ENCODE measurements at regions not wholly inside any gene's neighbourhood (a gene's known extent, or its start where the extent isn't known, plus 50 kb on each side); places are given as distances from the start of the nearest gene placed in this dataset.

DNA sequence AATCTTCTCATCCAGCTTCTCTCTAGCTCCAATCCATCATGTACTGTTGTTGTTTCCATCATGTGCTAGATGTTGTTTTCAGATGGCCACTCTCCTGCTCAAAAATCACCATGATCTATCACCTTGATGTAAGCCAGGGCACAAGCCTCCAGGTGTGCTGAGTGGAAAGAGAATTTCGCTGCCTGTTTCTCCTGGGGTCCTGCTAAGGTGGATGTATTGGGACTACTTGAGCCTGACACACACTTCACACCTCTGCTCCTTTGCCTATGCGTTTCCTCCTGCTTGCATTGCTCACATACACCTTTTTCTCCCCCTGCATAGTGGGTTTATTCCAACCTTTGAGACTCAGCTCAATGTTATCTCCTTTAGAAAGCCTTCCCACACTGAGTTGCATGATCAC lies 287.6 kb downstream of the CYRIA start:
- Mint-ChIP-seq H3K27ac (no peak overlapping the region), H3K36me3 (ENCODE audit: low read depth) (no peaks in the 10 kb centered on the region), H3K4me1 (no peaks in the 10 kb centered on the region), H3K4me3 (no peak overlapping the region), H3K27me3 (no peaks in the 10 kb centered on the region), H3K9me3 (no peaks in the 10 kb centered on the region)
- DNase-seq: no peak
- CTCF ChIA-PET: no interaction called here
- POLR2A ChIA-PET: no interaction called here
- TF ChIP-seq, protein P1, sequence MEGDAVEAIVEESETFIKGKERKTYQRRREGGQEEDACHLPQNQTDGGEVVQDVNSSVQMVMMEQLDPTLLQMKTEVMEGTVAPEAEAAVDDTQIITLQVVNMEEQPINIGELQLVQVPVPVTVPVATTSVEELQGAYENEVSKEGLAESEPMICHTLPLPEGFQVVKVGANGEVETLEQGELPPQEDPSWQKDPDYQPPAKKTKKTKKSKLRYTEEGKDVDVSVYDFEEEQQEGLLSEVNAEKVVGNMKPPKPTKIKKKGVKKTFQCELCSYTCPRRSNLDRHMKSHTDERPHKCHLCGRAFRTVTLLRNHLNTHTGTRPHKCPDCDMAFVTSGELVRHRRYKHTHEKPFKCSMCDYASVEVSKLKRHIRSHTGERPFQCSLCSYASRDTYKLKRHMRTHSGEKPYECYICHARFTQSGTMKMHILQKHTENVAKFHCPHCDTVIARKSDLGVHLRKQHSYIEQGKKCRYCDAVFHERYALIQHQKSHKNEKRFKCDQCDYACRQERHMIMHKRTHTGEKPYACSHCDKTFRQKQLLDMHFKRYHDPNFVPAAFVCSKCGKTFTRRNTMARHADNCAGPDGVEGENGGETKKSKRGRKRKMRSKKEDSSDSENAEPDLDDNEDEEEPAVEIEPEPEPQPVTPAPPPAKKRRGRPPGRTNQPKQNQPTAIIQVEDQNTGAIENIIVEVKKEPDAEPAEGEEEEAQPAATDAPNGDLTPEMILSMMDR (IDR thresholded peaks at IDR 0.05): no peak
- no peak for ATAC-seq (ENCODE audit: low read depth)
- intact Hi-C loops (cut with micrococcal nuclease): no loop called here

DNA sequence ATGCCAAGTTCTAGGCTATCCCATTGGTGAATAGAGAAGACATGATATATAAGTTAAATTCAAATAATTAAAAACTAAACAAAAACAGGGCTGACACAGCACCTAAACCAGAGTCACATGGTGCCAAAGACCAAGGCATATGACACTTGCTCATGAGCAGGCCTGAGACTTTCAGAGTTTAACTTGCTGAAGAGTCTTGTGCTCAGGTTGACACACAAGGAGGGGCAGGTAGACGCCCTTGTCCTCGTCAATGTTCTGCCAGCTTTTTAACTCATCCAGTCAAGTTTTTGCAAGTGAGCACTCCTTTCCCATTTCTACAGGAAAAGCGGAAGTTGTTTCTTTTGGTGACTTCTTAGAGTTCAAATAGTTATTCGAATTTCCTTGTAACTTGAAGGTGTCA lies 289.7 kb downstream of the CYRIA start:
- Mint-ChIP-seq H3K9me3 (no peaks in the 10 kb centered on the region), H3K4me1 (no peaks in the 10 kb centered on the region), H3K36me3 (ENCODE audit: low read depth) (no peaks in the 10 kb centered on the region), H3K27ac (no peak overlapping the region), H3K4me3 (no peak overlapping the region), H3K27me3 (no peaks in the 10 kb centered on the region)
- POLR2A ChIA-PET: no interaction called here
- TF ChIP-seq, protein P1 (IDR thresholded peaks at IDR 0.05): no peak
- DNase-seq (no peak), ATAC-seq (ENCODE audit: low read depth) (no peak)
- CTCF ChIA-PET: no interaction called here
- intact Hi-C loops (cut with micrococcal nuclease): no loop called here

DNA sequence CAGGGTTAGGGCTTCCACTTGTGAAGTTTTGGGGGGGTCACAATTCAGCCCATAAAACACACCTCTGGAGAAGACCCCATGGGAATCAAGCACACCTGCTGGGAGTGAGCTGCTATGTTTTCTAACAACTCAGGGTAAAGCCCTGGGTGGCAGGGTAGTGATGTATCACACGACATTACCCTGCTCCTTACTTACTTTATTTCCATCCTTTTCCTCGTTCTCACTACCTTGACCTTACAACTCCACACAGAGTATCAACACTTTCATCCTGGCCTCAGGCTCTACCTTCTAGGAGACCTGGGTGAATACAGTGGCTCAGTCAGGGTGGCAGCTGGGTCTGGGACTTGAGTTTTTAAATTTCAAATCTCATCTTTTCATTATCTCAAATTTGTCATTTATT lies 290.3 kb downstream of the CYRIA start:
- POLR2A ChIA-PET: no interaction called here
- H3K4me3 Mint-ChIP-seq: no peak overlapping the region
- ATAC-seq (ENCODE audit: low read depth): no peak
- DNase-seq: no peak
- CTCF ChIA-PET: no interaction called here
- intact Hi-C loops (cut with micrococcal nuclease): no loop called here
- no peaks in the 10 kb centered on the region for H3K9me3 Mint-ChIP-seq
- TF ChIP-seq, protein P1 (IDR thresholded peaks at IDR 0.05): no peak
- H3K4me1 Mint-ChIP-seq: no peaks in the 10 kb centered on the region
- H3K27me3 Mint-ChIP-seq: no peaks in the 10 kb centered on the region
- no peak overlapping the region for H3K27ac Mint-ChIP-seq
- no peaks in the 10 kb centered on the region for H3K36me3 Mint-ChIP-seq (ENCODE audit: low read depth)

DNA sequence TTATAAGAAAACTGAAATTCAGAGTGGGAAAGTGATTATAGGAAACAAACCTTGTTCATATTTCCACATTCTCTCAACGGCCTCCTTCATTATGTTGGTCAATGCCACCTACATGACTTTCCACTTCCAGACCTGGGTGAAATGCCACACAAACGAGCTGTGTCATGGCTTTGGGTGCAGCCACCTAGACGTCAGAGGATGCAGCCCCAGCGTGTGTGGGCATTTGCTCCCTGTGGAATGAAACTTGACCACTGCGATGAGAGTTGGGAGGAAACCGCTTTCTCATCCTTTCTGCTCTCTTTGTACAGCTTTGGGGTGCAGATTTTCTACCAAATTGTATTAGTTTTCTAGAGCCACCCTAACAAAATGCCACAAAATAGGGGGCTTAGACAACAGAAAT lies 291.0 kb downstream of the CYRIA start:
- Mint-ChIP-seq H3K27ac (no peak overlapping the region), H3K27me3 (no peaks in the 10 kb centered on the region), H3K4me1 (no peaks in the 10 kb centered on the region), H3K4me3 (no peak overlapping the region), H3K9me3 (no peaks in the 10 kb centered on the region), H3K36me3 (ENCODE audit: low read depth) (no peaks in the 10 kb centered on the region)
- ChIA-PET POLR2A (no interaction called here), CTCF (no interaction called here)
- ATAC-seq (ENCODE audit: low read depth): no peak
- intact Hi-C loops (cut with micrococcal nuclease): no loop called here
- TF ChIP-seq, protein P1 (IDR thresholded peaks at IDR 0.05): no peak
- no peak for DNase-seq

DNA sequence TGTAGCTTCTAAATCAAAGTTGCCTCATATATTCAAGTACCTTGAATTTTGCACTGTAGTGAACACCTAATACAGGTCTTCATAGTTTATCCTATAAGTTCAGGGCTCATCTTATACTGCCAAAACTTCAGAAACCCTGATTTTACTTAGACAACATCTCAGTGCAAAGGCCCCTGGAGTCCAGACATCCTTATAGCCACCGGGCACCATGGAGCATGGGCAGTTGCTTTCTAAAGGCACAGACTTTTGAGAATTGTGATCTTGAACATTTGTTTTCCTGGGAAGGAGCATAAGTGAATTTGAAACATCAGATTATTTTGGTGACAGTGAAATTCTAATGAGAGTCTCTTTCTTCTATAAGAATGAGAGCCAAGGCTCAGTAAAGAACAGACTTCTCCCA lies 292.3 kb downstream of the CYRIA start:
- H3K4me1 Mint-ChIP-seq: no peaks in the 10 kb centered on the region
- ChIA-PET POLR2A (no interaction called here), CTCF (no interaction called here)
- TF ChIP-seq, protein P1 (IDR thresholded peaks at IDR 0.05): no peak
- H3K9me3 Mint-ChIP-seq: no peaks in the 10 kb centered on the region
- DNase-seq (no peak), ATAC-seq (ENCODE audit: low read depth) (no peak)
- H3K36me3 Mint-ChIP-seq (ENCODE audit: low read depth): no peaks in the 10 kb centered on the region
- H3K27me3 Mint-ChIP-seq: no peaks in the 10 kb centered on the region
- H3K4me3 Mint-ChIP-seq: no peak overlapping the region
- no peak overlapping the region for H3K27ac Mint-ChIP-seq
- intact Hi-C loops (cut with micrococcal nuclease): no loop called here

Data from activated B cell treated with CpG ODN at 0.5 μM for 24 hours (primary cell).